ENCODE measurements at regions not wholly inside any gene's neighbourhood (a gene's known extent, or its start where the extent isn't known, plus 50 kb on each side); places are given as distances from the start of the nearest gene placed in this dataset.
"Not testable (repeated sequence)": the region's sequence is repeated elsewhere in the genome, so short reads cannot be mapped to it uniquely, and the experiment has no call there.

DNA sequence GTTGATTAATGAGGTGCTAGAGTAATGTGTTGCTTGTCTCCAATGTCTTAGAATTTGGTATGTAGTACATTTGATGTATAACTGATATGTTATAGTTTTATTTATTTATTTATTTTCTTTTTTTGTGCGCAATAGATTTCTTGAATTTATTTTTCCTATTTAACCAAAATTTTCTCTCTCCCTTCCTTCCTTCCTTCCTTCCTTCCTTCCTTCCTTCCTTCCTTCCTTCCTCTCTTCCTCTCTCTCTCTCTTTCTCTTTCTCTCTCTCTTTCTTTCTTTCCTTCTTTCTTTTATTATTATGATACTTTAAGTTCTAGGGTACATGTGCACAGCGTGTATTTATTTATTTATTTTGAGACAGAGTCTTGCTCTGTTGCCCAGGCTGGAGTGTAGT is 256.2 kb upstream of the TBL1XR1 start:
- CTCF ChIA-PET: no interaction called here
- H3K27ac Mint-ChIP-seq: no peak overlapping the region
- DNase-seq (no peak), ATAC-seq (no peak)
- peaks cover 12% of the 10 kb centered on the region for H3K4me1 Mint-ChIP-seq (ENCODE audit: low read depth)
- no peaks in the 10 kb centered on the region for H3K27me3 Mint-ChIP-seq (ENCODE audit: low read depth)
- H3K4me3 Mint-ChIP-seq: no peak overlapping the region
- no peaks in the 10 kb centered on the region for H3K9me3 Mint-ChIP-seq (ENCODE audit: insufficient read depth)
- H3K36me3 Mint-ChIP-seq (ENCODE audit: low read depth): no peaks in the 10 kb centered on the region
- POLR2A ChIA-PET: no interaction called here

DNA sequence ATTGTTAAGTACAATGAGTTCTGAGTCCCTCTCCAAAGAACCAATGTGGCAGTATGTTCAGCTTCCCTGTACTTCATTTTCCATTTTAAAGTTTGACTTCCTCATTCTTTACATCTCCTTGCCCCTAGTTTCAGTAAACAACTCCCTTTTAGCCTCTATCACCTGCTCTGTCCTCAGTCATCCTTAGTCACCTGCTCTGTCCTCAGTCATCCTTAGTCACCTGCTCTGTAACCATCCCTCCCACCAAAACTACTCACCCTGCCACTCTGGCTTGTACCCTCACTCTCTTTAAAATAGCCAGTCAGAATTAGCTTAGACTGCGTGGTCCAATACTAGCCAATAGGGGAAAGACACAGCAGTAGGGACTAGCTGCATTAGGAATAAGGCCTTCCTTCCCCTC is 259.9 kb upstream of the TBL1XR1 start:
- H3K27ac Mint-ChIP-seq; H3K27me3 Mint-ChIP-seq (ENCODE audit: low read depth); DNase-seq; ATAC-seq; H3K36me3 Mint-ChIP-seq (ENCODE audit: low read depth); H3K4me3 Mint-ChIP-seq; H3K4me1 Mint-ChIP-seq (ENCODE audit: low read depth); H3K9me3 Mint-ChIP-seq (ENCODE audit: insufficient read depth); POLR2A ChIA-PET: not testable (repeated sequence)
- CTCF ChIA-PET: interaction anchor here (2.2 kb wide), 1 partner anchor 8 kb away, joined by 8 read pairs; no protein-coding TSS in a partner anchor

GRCh38 chr3:177459401-177459800 is 262.1 kb upstream of the TBL1XR1 start:
- ATAC-seq (no peak), DNase-seq (no peak)
- Mint-ChIP-seq H3K9me3 (ENCODE audit: insufficient read depth) (no peaks in the 10 kb centered on the region), H3K27me3 (ENCODE audit: low read depth) (no peaks in the 10 kb centered on the region), H3K36me3 (ENCODE audit: low read depth) (no peaks in the 10 kb centered on the region), H3K4me3 (no peak overlapping the region), H3K27ac (no peak overlapping the region), H3K4me1 (ENCODE audit: low read depth) (no peaks in the 10 kb centered on the region)
- CTCF ChIA-PET: interaction anchor here (0.5 kb wide), 1 partner anchor 372 kb away, joined by 3 read pairs; no protein-coding TSS in a partner anchor
- POLR2A ChIA-PET: no interaction called here

GRCh38 chr3:177460047-177460446 is 262.8 kb upstream of the TBL1XR1 start:
- Mint-ChIP-seq H3K36me3 (ENCODE audit: low read depth) (no peaks in the 10 kb centered on the region), H3K27ac (no peak overlapping the region), H3K4me3 (no peak overlapping the region), H3K4me1 (ENCODE audit: low read depth) (no peaks in the 10 kb centered on the region), H3K9me3 (ENCODE audit: insufficient read depth) (no peaks in the 10 kb centered on the region), H3K27me3 (ENCODE audit: low read depth) (no peaks in the 10 kb centered on the region)
- ATAC-seq: no peak
- DNase-seq: no peak
- POLR2A ChIA-PET: no interaction called here
- CTCF ChIA-PET: no interaction called here

DNA sequence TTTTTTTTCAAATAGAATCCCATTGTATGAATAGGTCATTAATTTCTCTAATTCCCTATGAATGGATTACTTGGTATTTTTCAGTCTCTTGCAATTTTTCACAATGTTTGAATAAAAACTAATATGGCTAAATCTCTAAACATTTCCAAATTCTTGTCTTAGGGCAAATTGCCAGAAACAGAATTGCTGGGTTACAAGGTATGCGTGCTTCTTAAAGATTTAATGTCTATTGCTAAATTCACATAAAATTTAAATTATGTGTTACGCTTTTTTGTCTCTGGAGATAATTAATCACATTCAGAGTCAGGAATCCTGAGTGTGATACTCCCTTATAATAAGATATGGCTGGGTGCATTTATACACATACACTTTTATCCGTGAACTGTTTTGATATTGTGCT is 264.5 kb upstream of the TBL1XR1 start:
- no peak overlapping the region for H3K4me3 Mint-ChIP-seq
- H3K27me3 Mint-ChIP-seq (ENCODE audit: low read depth): no peaks in the 10 kb centered on the region
- no peaks in the 10 kb centered on the region for H3K9me3 Mint-ChIP-seq (ENCODE audit: insufficient read depth)
- ChIA-PET CTCF (no interaction called here), POLR2A (no interaction called here)
- H3K36me3 Mint-ChIP-seq (ENCODE audit: low read depth): no peaks in the 10 kb centered on the region
- H3K4me1 Mint-ChIP-seq (ENCODE audit: low read depth): no peaks in the 10 kb centered on the region
- ATAC-seq (no peak), DNase-seq (no peak)
- H3K27ac Mint-ChIP-seq: no peak overlapping the region

GRCh38 chr3:177463341-177463740 is 266.1 kb upstream of the TBL1XR1 start:
- CTCF ChIA-PET; H3K27ac Mint-ChIP-seq; ATAC-seq; DNase-seq; H3K4me1 Mint-ChIP-seq (ENCODE audit: low read depth); H3K27me3 Mint-ChIP-seq (ENCODE audit: low read depth); POLR2A ChIA-PET; H3K4me3 Mint-ChIP-seq; H3K9me3 Mint-ChIP-seq (ENCODE audit: insufficient read depth); H3K36me3 Mint-ChIP-seq (ENCODE audit: low read depth): not testable (repeated sequence)

- ATAC-seq (no peak), DNase-seq (no peak)
- H3K27ac Mint-ChIP-seq: no peak overlapping the region
- H3K4me3 Mint-ChIP-seq: no peak overlapping the region
- CTCF ChIA-PET: no interaction called here
- POLR2A ChIA-PET: no interaction called here
- H3K9me3 Mint-ChIP-seq (ENCODE audit: insufficient read depth): no peaks in the 10 kb centered on the region
- no peaks in the 10 kb centered on the region for H3K27me3 Mint-ChIP-seq (ENCODE audit: low read depth)
- no peaks in the 10 kb centered on the region for H3K4me1 Mint-ChIP-seq (ENCODE audit: low read depth)
- no peaks in the 10 kb centered on the region for H3K36me3 Mint-ChIP-seq (ENCODE audit: low read depth)
Observed at GRCh38 chr3:177463863-177464262, 266.6 kb upstream of the TBL1XR1 start.

- H3K4me3 Mint-ChIP-seq: no peak overlapping the region
Observed at GRCh38 chr3:177464392-177465256, 267.3 kb upstream of the TBL1XR1 start.

GRCh38 chr3:177465257-177465642 is 268.0 kb upstream of the TBL1XR1 start:
- CTCF ChIA-PET: no interaction called here
- Mint-ChIP-seq H3K27ac (no peak overlapping the region), H3K36me3 (ENCODE audit: low read depth) (no peaks in the 10 kb centered on the region), H3K27me3 (ENCODE audit: low read depth) (no peaks in the 10 kb centered on the region), H3K4me3 (no peak overlapping the region), H3K4me1 (ENCODE audit: low read depth) (no peaks in the 10 kb centered on the region), H3K9me3 (ENCODE audit: insufficient read depth) (no peaks in the 10 kb centered on the region)
- ATAC-seq: no peak
- POLR2A ChIA-PET: no interaction called here
- no peak for DNase-seq

More at GRCh38 chr3:177464392-177465256, 267.3 kb upstream of the TBL1XR1 start:
- Mint-ChIP-seq H3K36me3 (ENCODE audit: low read depth) (no peaks in the 10 kb centered on the region), H3K27me3 (ENCODE audit: low read depth) (no peaks in the 10 kb centered on the region), H3K4me1 (ENCODE audit: low read depth) (no peaks in the 10 kb centered on the region), H3K9me3 (ENCODE audit: insufficient read depth) (no peaks in the 10 kb centered on the region), H3K27ac (no peak overlapping the region)
- ATAC-seq (no peak), DNase-seq (no peak)
- ChIA-PET CTCF (no interaction called here), POLR2A (no interaction called here)

DNA sequence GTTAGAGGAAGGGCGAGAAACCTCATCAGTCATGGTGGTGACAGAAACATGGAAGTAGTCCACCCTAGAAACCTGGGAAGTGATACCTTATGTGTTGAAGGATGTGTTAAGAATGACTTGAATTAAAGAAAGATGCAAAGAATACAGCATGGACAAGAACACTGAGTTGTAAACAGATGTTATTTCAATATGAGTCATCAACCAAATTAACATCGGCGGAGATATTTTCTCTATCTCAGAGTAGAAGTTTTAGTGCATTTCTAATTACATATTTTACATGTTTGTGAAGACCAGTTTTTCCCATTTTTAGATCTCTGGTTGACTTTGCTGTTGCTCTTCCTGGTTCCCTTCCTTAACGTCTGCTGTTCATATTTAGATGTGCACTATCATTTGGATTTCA is 268.8 kb upstream of the TBL1XR1 start:
- no peak overlapping the region for H3K4me3 Mint-ChIP-seq
- ChIA-PET CTCF (no interaction called here), POLR2A (no interaction called here)
- H3K9me3 Mint-ChIP-seq (ENCODE audit: insufficient read depth): no peaks in the 10 kb centered on the region
- H3K27ac Mint-ChIP-seq: no peak overlapping the region
- ATAC-seq (no peak), DNase-seq (no peak)
- H3K27me3 Mint-ChIP-seq (ENCODE audit: low read depth): no peaks in the 10 kb centered on the region
- no peaks in the 10 kb centered on the region for H3K4me1 Mint-ChIP-seq (ENCODE audit: low read depth)
- no peaks in the 10 kb centered on the region for H3K36me3 Mint-ChIP-seq (ENCODE audit: low read depth)

DNA sequence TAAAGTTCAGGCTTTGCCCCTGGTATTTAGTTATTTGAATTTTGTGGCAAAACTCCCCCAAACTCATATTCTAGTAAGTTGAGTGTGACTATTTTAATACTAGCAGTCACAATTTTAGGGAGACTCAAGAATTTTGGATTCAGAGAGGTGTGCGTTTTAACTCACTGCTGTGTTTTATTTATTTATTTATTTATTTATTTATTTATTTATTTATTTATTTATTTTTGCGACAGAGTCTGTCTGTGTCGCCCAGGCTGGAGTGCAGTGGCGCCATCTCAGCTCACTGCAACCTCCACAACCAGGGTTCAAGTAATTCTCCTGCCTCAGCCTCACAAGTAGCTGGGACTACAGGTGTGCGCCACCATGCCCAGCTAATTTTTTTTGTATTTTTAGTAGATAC is 269.3 kb upstream of the TBL1XR1 start:
- POLR2A ChIA-PET; H3K4me1 Mint-ChIP-seq (ENCODE audit: low read depth); ATAC-seq; CTCF ChIA-PET; H3K36me3 Mint-ChIP-seq (ENCODE audit: low read depth); H3K4me3 Mint-ChIP-seq; H3K9me3 Mint-ChIP-seq (ENCODE audit: insufficient read depth); H3K27ac Mint-ChIP-seq; DNase-seq; H3K27me3 Mint-ChIP-seq (ENCODE audit: low read depth): not testable (repeated sequence)

GRCh38 chr3:177467247-177467985 is 270.1 kb upstream of the TBL1XR1 start:
- H3K27ac Mint-ChIP-seq: no peak overlapping the region
- H3K9me3 Mint-ChIP-seq (ENCODE audit: insufficient read depth): no peaks in the 10 kb centered on the region
- H3K4me1 Mint-ChIP-seq (ENCODE audit: low read depth): no peaks in the 10 kb centered on the region
- ChIA-PET POLR2A (no interaction called here), CTCF (no interaction called here)
- H3K4me3 Mint-ChIP-seq: no peak overlapping the region
- H3K27me3 Mint-ChIP-seq (ENCODE audit: low read depth): no peaks in the 10 kb centered on the region
- no peak for ATAC-seq
- no peaks in the 10 kb centered on the region for H3K36me3 Mint-ChIP-seq (ENCODE audit: low read depth)
- DNase-seq: no peak
